ENCODE measurements at regions not wholly inside any gene's neighbourhood (a gene's known extent, or its start where the extent isn't known, plus 50 kb on each side); places are given as distances from the start of the nearest gene placed in this dataset.

DNA sequence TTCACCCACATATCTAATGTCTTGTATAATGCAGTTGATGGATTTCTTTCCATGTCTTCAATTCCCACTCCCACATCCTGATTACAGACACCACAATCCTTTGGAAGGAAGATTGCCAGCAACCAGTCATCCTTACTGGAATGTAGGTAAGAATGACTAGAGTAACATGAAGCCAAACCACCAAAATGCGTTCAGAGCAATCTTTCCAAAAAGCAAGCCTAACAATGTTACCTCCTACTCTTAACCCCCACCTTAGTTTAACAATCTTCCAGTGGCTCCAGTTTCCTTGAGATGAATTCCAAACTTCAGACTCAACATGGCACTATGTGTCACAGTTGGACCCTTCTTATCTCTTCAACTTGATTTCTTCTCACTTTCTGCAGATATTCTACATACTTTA, 685.6 kb downstream of the DOK5 start:
- peak; percentile 74 for DNase-seq (ENCODE audit: low read depth)

DNA sequence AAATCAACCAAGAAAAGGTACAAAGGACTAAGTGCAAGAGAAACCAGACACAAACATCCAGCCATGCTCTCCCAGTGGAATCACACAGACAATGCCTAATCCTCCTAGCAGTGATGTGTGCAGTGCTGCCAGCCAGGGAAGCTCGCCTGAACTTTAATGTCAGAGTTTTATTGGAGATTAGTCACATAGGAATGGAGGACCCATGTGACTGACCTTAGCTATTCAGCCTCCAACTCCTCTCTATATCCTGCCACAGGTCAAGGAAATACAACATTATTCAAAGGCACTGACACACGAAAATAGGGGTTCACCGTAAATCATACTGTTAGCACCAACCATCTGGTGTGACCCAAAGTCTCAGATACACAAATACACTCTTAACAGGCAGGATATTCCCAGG, 684.6 kb downstream of the DOK5 start:
- peak; percentile 53 for DNase-seq (ENCODE audit: low read depth)

DNA sequence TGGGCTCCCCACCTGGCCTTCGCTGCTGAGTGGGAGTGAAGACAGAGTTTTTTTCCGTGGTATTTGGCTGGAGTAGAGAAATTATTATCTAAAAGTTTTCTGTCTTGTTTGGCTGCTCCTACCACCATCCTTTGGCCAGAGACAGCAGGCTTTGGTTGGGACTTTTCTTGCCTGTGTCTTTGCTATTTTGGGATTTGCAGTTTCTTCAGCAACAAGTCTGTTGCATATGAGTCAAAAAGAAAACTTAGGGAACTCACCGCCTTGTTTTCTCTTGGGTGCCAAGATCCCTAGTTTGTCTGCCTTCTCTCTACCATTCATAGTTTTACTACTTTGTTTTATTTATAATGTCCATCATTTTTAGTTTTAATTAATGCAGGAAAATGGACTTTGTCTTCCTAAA, 683.8 kb downstream of the DOK5 start:
- DNase-seq (ENCODE audit: low read depth), result no peak

- no peak for DNase-seq (ENCODE audit: low read depth)
Measured at GRCh38 chr20:55158446-55158845, 683.1 kb downstream of the DOK5 start.

GRCh38 chr20:55155360-55155759, 680.0 kb downstream of the DOK5 start:
- no peak for DNase-seq (ENCODE audit: low read depth)

DNA sequence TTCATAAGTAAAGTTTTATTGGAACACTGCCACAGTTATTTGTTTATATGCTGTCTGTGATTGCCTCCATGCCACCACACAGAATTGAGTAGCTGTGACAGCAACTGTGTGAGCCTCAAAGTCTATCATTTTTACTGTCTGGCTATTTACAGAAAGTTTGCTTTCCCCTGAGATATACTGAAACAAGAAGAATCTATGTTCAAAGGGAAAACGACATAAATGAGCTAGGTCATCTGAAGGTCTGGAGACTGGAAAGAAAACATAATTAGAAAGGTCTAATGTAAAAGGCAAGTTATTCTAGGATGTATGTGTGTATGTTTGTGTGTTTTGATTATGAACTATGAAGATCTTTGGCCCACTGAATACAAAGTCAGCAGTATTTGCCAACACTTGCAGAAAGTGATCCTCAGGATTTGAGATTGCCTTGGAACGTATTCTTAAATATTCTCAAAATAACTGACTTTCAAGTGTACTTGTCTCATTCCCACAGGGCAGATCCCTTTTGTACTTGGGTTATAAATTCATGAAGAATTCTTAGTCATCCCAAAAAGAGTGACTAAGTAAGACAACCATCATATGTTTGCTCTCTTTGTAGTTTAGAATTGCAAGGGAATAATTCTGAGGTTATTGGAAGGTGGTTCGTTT, 677.7 kb downstream of the DOK5 start:
- no peak for DNase-seq (ENCODE audit: low read depth)

DNA sequence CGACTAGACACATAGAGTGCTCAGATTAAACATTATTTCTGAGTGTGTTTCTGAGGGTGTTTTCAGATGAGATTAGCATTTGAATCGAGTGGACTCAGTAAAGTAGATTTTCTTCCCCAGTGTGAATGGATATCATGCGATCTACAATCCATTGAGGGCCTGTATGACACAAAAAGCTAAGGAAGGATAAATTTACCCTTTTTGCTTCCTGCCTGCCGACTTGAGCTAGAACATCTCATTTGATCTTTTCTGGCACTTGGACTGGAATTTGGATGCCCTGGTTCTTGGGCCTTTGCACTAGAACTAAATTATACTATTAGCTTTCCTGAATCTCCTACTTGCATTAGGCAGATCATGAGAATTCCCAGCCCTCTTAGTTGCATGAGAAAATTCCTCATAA, 675.8 kb downstream of the DOK5 start:
- DNase-seq (ENCODE audit: low read depth), result no peak

GRCh38 chr20:55143601-55144000, 668.2 kb downstream of the DOK5 start:
- peak; percentile 7 for DNase-seq (ENCODE audit: low read depth)

DNA sequence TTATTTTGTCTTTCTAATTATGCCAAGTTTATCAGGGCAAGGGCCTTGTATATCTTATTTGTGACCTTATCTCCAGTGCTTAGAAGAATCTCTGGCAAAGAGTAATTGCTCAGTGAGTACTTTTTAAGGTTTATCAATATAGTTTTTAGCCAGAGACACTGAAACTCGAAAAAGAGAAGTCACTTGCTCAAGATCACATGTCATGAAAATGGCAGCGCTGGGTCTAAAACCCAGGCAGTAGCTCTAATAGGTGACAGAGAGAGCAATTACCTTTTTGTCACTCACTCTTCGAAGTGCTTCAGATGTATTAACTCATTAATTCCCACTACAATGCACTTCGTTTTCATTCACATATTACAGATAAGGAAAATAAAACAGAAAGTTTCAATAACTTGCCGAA, 667.5 kb downstream of the DOK5 start:
- DNase-seq (ENCODE audit: low read depth), result no peak

DNA sequence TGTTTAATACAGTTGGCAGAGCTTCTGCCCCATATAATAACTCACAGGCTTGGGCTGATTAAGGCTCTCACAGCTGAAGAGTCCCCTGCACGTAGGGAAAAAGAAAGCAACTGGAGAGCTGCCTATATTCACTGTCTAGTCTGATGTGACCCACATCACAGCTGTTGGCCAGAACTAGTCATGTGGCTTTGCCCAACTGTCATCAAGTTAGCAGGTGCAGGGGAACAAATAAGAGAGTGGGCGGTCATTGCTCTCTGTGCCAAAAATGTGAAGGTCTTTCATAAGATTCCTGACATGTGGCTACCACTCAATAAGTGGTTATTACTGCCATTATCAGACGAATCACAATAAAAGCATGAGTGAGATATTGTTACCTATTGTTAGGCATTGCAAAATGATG, 665.2 kb downstream of the DOK5 start:
- no peak for DNase-seq (ENCODE audit: low read depth)

DNA sequence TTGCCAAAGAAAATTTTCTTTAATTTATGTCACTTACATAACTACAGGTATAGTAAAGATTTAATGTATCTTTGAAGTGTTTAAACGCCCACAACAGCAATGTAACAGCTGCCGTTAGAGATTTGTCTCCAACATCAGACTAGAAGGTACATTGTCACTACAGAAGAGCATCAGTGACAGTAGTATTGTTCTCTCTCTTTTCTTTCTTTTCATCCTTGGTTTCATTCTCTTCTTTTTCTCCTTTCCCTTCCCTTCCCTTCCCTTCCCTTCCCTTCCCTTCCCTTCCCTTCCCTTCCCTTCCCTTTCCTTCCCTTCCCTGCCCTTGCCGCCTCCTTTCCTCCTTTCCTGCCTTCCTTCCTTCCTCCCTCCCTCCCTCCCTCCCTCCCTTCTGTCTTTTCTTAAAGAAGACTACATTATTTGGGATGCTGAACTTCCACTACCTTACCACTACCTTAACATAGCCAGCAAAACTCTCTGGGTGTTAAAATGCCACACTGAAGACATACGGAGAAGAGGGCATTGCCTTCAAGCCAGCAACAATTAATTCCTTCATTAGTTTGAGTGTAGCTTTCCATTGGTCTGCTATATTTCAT, 663.9 kb downstream of the DOK5 start:
- DNase-seq (ENCODE audit: low read depth), result no peak

DNA sequence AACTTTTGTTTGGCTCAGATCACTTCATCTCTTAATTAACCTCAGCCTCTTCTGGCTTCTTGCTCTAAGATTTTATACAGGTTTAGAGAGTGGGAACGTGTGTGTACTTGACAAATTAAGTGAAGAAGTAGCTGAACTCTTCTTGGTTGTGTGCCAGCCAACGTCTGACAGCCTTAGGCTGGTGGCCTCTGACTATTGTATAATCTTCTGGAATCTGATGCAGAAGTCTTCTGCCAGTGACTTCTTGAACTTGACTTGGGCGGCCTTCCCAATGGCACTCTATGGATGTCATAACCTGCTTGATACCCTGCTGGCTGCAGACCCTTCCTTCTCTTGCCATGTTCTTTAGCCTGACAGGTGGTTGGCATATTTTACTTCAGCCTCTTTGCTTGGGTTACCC, 660.5 kb downstream of the DOK5 start:
- no peak for DNase-seq (ENCODE audit: low read depth)

GRCh38 chr20:55132523-55132922, 657.1 kb downstream of the DOK5 start:
- DNase-seq (ENCODE audit: low read depth), result no peak

DNA sequence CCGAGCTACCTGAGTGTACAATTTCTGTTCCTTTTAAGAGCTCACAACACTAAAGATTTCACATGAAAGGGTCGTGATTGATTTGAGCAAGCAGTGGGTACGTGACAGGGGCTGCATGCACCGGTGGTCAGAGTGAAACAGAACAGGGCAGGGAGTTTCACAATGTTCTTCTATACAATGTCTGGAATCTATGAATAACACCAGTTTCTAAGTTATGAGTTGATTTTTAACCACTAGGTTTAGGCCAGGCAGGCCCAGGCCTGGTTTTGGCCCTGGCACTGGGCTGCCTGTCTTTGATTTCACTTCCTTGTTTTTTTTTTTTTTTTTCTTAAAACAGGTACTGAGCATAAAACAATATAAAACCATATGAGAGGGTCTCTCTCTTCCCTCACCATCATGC, 642.2 kb downstream of the DOK5 start:
- DNase-seq (ENCODE audit: low read depth), result peak; percentile 51

GRCh38 chr20:55116598-55116997, 641.2 kb downstream of the DOK5 start:
- DNase-seq (ENCODE audit: low read depth), result peak; percentile 11

DNA sequence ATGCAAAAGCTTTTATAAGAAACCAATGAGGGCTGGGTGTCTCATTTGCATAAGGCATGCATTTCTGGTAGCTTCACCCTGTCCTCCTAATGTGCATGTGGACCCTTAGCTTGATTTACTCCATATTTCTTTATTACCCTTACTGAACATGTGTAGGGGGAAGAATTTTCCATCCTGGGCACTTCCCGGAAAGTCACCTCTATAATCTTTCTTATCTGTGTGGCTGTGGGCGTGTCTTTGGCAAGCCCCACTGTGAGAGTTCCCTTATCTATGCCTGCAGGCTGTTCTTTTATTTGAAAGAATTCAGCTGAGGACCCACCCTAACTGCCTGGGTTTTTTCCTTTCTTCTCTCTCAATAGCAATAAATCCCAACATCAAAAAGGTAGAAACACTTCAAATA, 627.8 kb downstream of the DOK5 start:
- no peak for DNase-seq (ENCODE audit: low read depth)

DNA sequence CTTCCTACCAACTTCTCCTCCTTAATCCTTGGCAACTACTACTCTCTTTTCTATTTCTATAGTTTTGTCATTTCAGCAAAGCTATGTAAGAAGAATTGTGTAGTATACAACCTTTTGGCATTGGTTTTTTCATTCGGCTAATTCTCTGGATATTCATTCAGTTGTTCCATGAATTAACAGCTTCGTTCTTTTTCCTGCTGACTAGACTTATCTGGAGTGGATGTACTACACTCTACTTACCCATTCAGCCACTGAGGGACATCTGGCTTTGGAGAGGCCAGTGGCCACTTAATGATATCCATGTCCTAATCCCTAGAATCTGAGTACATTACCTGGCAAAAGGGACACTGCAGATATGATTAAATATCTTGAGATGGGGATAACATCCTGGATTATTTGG, 623.9 kb downstream of the DOK5 start:
- no peak for DNase-seq (ENCODE audit: low read depth)

DNA sequence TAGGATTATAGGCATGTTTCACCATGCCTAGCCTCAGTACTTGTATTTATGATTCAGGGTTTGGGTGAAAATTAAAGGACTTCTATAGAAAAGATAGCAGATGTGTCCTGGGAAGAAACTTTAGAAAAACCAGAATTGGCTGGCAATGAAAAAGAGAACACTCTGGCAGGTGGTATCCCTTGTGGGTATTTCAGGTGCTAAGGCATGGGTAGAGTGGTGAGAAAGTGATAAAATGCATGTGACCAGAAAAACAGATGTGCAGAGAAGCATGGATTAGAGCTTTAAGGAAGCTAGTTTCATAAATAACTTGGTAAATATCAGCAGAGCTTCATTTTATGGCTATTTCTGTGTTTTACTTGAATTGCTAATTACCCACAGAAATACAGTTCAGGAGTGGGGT, 622.2 kb downstream of the DOK5 start:
- no peak for DNase-seq (ENCODE audit: low read depth)

- DNase-seq (ENCODE audit: low read depth), result peak; percentile 2
Measured at GRCh38 chr20:55095745-55096400, 620.5 kb downstream of the DOK5 start.

- no peak for DNase-seq (ENCODE audit: low read depth)
Measured at GRCh38 chr20:55094353-55094861, 619.0 kb downstream of the DOK5 start.

GRCh38 chr20:55090286-55090685, 614.9 kb downstream of the DOK5 start:
- no peak for DNase-seq (ENCODE audit: low read depth)

- no peak for DNase-seq (ENCODE audit: low read depth)
Measured at GRCh38 chr20:55086421-55086820, 611.0 kb downstream of the DOK5 start.

GRCh38 chr20:55079917-55080316, 604.5 kb downstream of the DOK5 start:
- DNase-seq (ENCODE audit: low read depth), result no peak
